Hepatocyte (in vitro differentiated cells): ENCODE measurements at regions not wholly inside any gene's neighbourhood (a gene's known extent, or its start where the extent isn't known, plus 50 kb on each side); places are given as distances from the start of the nearest gene placed in this dataset.

Source experiments
- EZH2 ChIP-seq: fragments of 200-600 bp; sonication (generic); IDR thresholded peaks from 2 replicates; pipeline ENCODE4 v1.6.1; 2016; ENCODE audit warnings: antibody characterized with exemption, mild to moderate bottlenecking, borderline replicate concordance
- EZH2phosphoT487 ChIP-seq: fragments of 200-600 bp; sonication (generic); IDR thresholded peaks from one replicate; pipeline ENCODE4 v1.6.1; 2018; ENCODE audit warnings: antibody characterized with exemption, mild to moderate bottlenecking, low read depth, moderate library complexity; ENCODE audit not compliant: unreplicated experiment, severe bottlenecking
- TF ChIP-seq, protein P1 (sequence below): fragments of 200-600 bp; sonication (generic); IDR thresholded peaks from 2 replicates; pipeline ENCODE4 v1.5.1; 2016; ENCODE audit warnings: antibody characterized with exemption, mild to moderate bottlenecking; ENCODE audit not compliant: poor library complexity

DNA sequence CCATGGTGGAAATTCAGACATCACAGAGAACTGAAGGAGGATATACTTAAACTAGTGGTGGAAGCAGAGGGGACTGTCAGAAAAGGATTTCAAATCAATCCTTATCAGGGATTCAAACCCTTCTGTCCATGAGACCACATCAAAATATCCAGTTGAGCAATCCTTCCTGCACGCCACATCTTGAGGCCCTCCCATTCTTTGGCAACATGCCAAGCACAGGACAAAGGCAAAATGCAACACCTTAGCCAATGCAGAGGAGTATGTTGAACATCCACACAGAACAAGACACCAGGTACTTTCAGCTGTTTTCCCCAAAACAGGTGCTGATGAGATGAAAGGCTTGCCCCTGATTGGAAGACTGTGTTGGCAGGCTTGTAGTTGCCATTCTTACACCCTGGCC is 81.8 kb upstream of the PLXNA2 start:
- TF ChIP-seq, protein P1, sequence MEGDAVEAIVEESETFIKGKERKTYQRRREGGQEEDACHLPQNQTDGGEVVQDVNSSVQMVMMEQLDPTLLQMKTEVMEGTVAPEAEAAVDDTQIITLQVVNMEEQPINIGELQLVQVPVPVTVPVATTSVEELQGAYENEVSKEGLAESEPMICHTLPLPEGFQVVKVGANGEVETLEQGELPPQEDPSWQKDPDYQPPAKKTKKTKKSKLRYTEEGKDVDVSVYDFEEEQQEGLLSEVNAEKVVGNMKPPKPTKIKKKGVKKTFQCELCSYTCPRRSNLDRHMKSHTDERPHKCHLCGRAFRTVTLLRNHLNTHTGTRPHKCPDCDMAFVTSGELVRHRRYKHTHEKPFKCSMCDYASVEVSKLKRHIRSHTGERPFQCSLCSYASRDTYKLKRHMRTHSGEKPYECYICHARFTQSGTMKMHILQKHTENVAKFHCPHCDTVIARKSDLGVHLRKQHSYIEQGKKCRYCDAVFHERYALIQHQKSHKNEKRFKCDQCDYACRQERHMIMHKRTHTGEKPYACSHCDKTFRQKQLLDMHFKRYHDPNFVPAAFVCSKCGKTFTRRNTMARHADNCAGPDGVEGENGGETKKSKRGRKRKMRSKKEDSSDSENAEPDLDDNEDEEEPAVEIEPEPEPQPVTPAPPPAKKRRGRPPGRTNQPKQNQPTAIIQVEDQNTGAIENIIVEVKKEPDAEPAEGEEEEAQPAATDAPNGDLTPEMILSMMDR: no peak
- no peak for TF ChIP-seq EZH2phosphoT487
- TF ChIP-seq EZH2: no peak
